ENCODE measurements at regions not wholly inside any gene's neighbourhood (a gene's known extent, or its start where the extent isn't known, plus 50 kb on each side); places are given as distances from the start of the nearest gene placed in this dataset.
A peak's percentile ranks its signal among the peaks of the same experiment; 100 is the strongest.

- H3K36me3 ChIP-seq (ENCODE audit: control insufficient read depth in 1 of 2, insufficient read depth in 2 of 2, low read depth in 1 of 2, low read length in 2 of 2): no peaks in the 10 kb centered on the region
- H2BK12ac ChIP-seq (ENCODE audit: low read length in 2 of 2): no peak overlapping the region
- H3K27me3 ChIP-seq (ENCODE audit: control insufficient read depth in 1 of 2, insufficient read depth in 1 of 2, low read length in 2 of 2): peaks cover 12 to 30% of the 10 kb centered on the region in 2 experiments
- no peak overlapping the region for H2BK15ac ChIP-seq (ENCODE audit: low read depth, poor library complexity, severe bottlenecking)
- 86% methylated on average over 12 of the region's 12 CpGs for WGBS
- no peak overlapping the region for H3K27ac ChIP-seq (ENCODE audit: low read length, poor library complexity, severe bottlenecking)
- no peak overlapping the region for H2AK5ac ChIP-seq (ENCODE audit: low read length, severe bottlenecking)
- no peak overlapping the region for H3K18ac ChIP-seq (ENCODE audit: low read depth in 1 of 2, low read length in 2 of 2)
- no peak overlapping the region for H2AFZ ChIP-seq (ENCODE audit: low read depth, low read length)
- H3K9ac ChIP-seq (ENCODE audit: low read length): no peak overlapping the region
- H4K8ac ChIP-seq (ENCODE audit: low read length): no peak overlapping the region
- no peak overlapping the region for H2BK5ac ChIP-seq (ENCODE audit: low read depth, low read length, poor library complexity, severe bottlenecking)
- H3K23ac ChIP-seq (ENCODE audit: low read length in 2 of 2): no peak overlapping the region
- no peak for DNase-seq
- no peaks in the 10 kb centered on the region for H3K9me3 ChIP-seq (ENCODE audit: control insufficient read depth, low read length)
- peak overlapping the region in 1 of 2 experiments; percentile 72 for H3K14ac ChIP-seq (ENCODE audit: low read length in 2 of 2)
- H3K4ac ChIP-seq (ENCODE audit: low read depth in 1 of 2, low read length in 2 of 2): no peak overlapping the region
- H3K4me3 ChIP-seq (ENCODE audit: insufficient read depth in 1 of 2, low read depth in 1 of 2, low read length in 2 of 2): no peak overlapping the region
- H2BK120ac ChIP-seq (ENCODE audit: low read depth, low read length): no peak overlapping the region
- H4K91ac ChIP-seq (ENCODE audit: low read length): no peak overlapping the region
- H3K79me1 ChIP-seq (replicated peaks; ENCODE audit: low read length, poor library complexity, severe bottlenecking): no peaks in the 10 kb centered on the region
- H3K4me1 ChIP-seq (ENCODE audit: control insufficient read depth, insufficient read depth, low read depth, low read length): peaks cover 9% of the 10 kb centered on the region
- H3K4me2 ChIP-seq (ENCODE audit: low read length, poor library complexity, severe bottlenecking): no peak overlapping the region
Measured at GRCh38 chr20:57774111-57774880, 64.5 kb upstream of the PMEPA1 start.

GRCh38 chr20:57773059-57773815 lies 63.4 kb upstream of the PMEPA1 start:
- no peak overlapping the region for H2BK120ac ChIP-seq (ENCODE audit: low read depth, low read length)
- H3K18ac ChIP-seq (ENCODE audit: low read depth in 1 of 2, low read length in 2 of 2): no peak overlapping the region
- no peak overlapping the region for H2AFZ ChIP-seq (ENCODE audit: low read depth, low read length)
- 86% methylated on average over 7 of the region's 9 CpGs for WGBS
- H2BK5ac ChIP-seq (ENCODE audit: low read depth, low read length, poor library complexity, severe bottlenecking): no peak overlapping the region
- H3K14ac ChIP-seq (ENCODE audit: low read length in 2 of 2): no peak overlapping the region
- H3K79me1 ChIP-seq (replicated peaks; ENCODE audit: low read length, poor library complexity, severe bottlenecking): no peaks in the 10 kb centered on the region
- no peak for DNase-seq
- H4K91ac ChIP-seq (ENCODE audit: low read length): no peak overlapping the region
- H2BK12ac ChIP-seq (ENCODE audit: low read length in 2 of 2): no peak overlapping the region
- H3K9ac ChIP-seq (ENCODE audit: low read length): no peak overlapping the region
- H3K27me3 ChIP-seq (ENCODE audit: control insufficient read depth in 1 of 2, insufficient read depth in 1 of 2, low read length in 2 of 2): peaks cover 7 to 26% of the 10 kb centered on the region in 2 experiments
- no peak overlapping the region for H2AK5ac ChIP-seq (ENCODE audit: low read length, severe bottlenecking)
- no peak overlapping the region for H3K4me2 ChIP-seq (ENCODE audit: low read length, poor library complexity, severe bottlenecking)
- no peak overlapping the region for H3K23ac ChIP-seq (ENCODE audit: low read length in 2 of 2)
- no peak overlapping the region for H3K4me3 ChIP-seq (ENCODE audit: insufficient read depth in 1 of 2, low read depth in 1 of 2, low read length in 2 of 2)
- H4K8ac ChIP-seq (ENCODE audit: low read length): no peak overlapping the region
- H3K27ac ChIP-seq (ENCODE audit: low read length, poor library complexity, severe bottlenecking): no peak overlapping the region
- no peak overlapping the region for H2BK15ac ChIP-seq (ENCODE audit: low read depth, poor library complexity, severe bottlenecking)
- H3K36me3 ChIP-seq (ENCODE audit: control insufficient read depth in 1 of 2, insufficient read depth in 2 of 2, low read depth in 1 of 2, low read length in 2 of 2): no peaks in the 10 kb centered on the region
- no peak overlapping the region for H3K4ac ChIP-seq (ENCODE audit: low read depth in 1 of 2, low read length in 2 of 2)
- H3K9me3 ChIP-seq (ENCODE audit: control insufficient read depth, low read length): no peaks in the 10 kb centered on the region
- peaks cover 9% of the 10 kb centered on the region for H3K4me1 ChIP-seq (ENCODE audit: control insufficient read depth, insufficient read depth, low read depth, low read length)

- no peak overlapping the region for H3K14ac ChIP-seq (ENCODE audit: low read length in 2 of 2)
- H2BK12ac ChIP-seq (ENCODE audit: low read length in 2 of 2): no peak overlapping the region
- H3K18ac ChIP-seq (ENCODE audit: low read depth in 1 of 2, low read length in 2 of 2): no peak overlapping the region
- H3K4me1 ChIP-seq (ENCODE audit: control insufficient read depth, insufficient read depth, low read depth, low read length): peaks cover 9% of the 10 kb centered on the region
- H3K27ac ChIP-seq (ENCODE audit: low read length, poor library complexity, severe bottlenecking): no peak overlapping the region
- no peaks in the 10 kb centered on the region for H3K9me3 ChIP-seq (ENCODE audit: control insufficient read depth, low read length)
- H3K4me3 ChIP-seq (ENCODE audit: insufficient read depth in 1 of 2, low read depth in 1 of 2, low read length in 2 of 2): no peak overlapping the region
- peaks cover 7 to 26% of the 10 kb centered on the region in 2 experiments for H3K27me3 ChIP-seq (ENCODE audit: control insufficient read depth in 1 of 2, insufficient read depth in 1 of 2, low read length in 2 of 2)
- H3K79me1 ChIP-seq (replicated peaks; ENCODE audit: low read length, poor library complexity, severe bottlenecking): no peaks in the 10 kb centered on the region
- no peak overlapping the region for H2BK15ac ChIP-seq (ENCODE audit: low read depth, poor library complexity, severe bottlenecking)
- no peak overlapping the region for H3K4ac ChIP-seq (ENCODE audit: low read depth in 1 of 2, low read length in 2 of 2)
- H3K36me3 ChIP-seq (ENCODE audit: control insufficient read depth in 1 of 2, insufficient read depth in 2 of 2, low read depth in 1 of 2, low read length in 2 of 2): no peaks in the 10 kb centered on the region
- no peak overlapping the region for H2BK120ac ChIP-seq (ENCODE audit: low read depth, low read length)
- no peak overlapping the region for H4K8ac ChIP-seq (ENCODE audit: low read length)
- no peak overlapping the region for H4K91ac ChIP-seq (ENCODE audit: low read length)
- no peak overlapping the region for H3K9ac ChIP-seq (ENCODE audit: low read length)
- no peak overlapping the region for H2AFZ ChIP-seq (ENCODE audit: low read depth, low read length)
- no peak overlapping the region for H3K23ac ChIP-seq (ENCODE audit: low read length in 2 of 2)
- no peak overlapping the region for H2BK5ac ChIP-seq (ENCODE audit: low read depth, low read length, poor library complexity, severe bottlenecking)
- no peak for DNase-seq
- 39% methylated on average over 13 of the region's 15 CpGs for WGBS
- no peak overlapping the region for H3K4me2 ChIP-seq (ENCODE audit: low read length, poor library complexity, severe bottlenecking)
- no peak overlapping the region for H2AK5ac ChIP-seq (ENCODE audit: low read length, severe bottlenecking)
Measured at GRCh38 chr20:57772349-57772964, 62.6 kb upstream of the PMEPA1 start.
